Astrocyte of the cerebellum (primary cell): ENCODE measurements at regions not wholly inside any gene's neighbourhood (a gene's known extent, or its start where the extent isn't known, plus 50 kb on each side); places are given as distances from the start of the nearest gene placed in this dataset.

Experiments
- DNase-seq: peaks from one replicate; pipeline ENCODE4 v3.0.0-alpha.2; 2011; ENCODE audit warnings: low read depth
- H3K4me3 ChIP-seq: 2 replicates; pipeline ENCODE4 v1.5.1; 2011; ENCODE audit warnings: mild to moderate bottlenecking, low read depth, low read length, moderate library complexity
- in situ Hi-C: cut with HindIII; loops from 2 replicates; pipeline ENCODE4 v1.10.0; 2017; ENCODE audit warnings: low sequenced_read_pairs
- TF ChIP-seq, protein P1 (sequence below): IDR thresholded peaks from 2 replicates; pipeline ENCODE4 v1.5.1; 2012; ENCODE audit warnings: low read length, low read depth, moderate library complexity, mild to moderate bottlenecking; ENCODE audit errors: missing control alignments

DNA sequence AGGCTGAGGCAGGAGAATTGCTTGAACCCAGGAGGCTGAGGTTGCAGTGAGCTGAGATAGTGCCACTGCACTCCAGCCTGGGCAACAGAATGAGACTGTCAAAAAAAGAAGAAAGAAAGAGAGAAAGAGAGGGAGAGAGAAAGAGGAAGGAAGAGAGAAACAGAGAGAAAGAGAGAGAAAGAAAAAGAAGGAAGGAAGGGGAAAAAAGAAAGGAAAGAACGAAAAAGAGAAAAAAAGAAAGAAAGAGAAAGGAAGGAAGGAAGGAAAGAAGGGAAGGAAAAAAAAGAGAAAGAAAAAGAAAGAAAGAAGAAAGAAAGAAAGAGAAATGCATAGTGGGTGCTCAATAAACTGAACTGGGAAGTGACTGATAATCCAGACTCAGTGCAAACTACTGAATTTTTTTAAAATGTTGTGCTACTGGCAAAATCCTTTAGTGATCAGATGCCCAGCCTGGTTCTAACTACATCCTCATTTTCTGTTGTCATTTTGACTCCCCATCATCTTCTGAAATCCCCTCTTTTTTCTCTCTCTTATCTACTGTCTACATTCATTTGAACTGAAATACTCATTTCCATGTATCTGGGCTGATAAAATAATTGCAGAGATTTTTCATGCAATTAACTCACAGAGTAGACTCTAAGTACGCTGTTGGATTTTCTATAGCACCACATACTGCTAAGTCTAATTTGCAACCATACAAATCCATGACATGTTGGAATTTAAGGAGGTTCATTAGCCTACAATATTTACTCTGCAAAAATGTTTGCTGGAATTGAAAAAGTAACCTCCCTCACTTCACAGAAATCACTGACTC lies 85.3 kb upstream of the HIVEP1 start:
- in situ Hi-C loops: no loop called here
- TF ChIP-seq, protein P1, sequence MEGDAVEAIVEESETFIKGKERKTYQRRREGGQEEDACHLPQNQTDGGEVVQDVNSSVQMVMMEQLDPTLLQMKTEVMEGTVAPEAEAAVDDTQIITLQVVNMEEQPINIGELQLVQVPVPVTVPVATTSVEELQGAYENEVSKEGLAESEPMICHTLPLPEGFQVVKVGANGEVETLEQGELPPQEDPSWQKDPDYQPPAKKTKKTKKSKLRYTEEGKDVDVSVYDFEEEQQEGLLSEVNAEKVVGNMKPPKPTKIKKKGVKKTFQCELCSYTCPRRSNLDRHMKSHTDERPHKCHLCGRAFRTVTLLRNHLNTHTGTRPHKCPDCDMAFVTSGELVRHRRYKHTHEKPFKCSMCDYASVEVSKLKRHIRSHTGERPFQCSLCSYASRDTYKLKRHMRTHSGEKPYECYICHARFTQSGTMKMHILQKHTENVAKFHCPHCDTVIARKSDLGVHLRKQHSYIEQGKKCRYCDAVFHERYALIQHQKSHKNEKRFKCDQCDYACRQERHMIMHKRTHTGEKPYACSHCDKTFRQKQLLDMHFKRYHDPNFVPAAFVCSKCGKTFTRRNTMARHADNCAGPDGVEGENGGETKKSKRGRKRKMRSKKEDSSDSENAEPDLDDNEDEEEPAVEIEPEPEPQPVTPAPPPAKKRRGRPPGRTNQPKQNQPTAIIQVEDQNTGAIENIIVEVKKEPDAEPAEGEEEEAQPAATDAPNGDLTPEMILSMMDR: no peak
- no peak overlapping the region for H3K4me3 ChIP-seq
- DNase-seq: no peak

DNA sequence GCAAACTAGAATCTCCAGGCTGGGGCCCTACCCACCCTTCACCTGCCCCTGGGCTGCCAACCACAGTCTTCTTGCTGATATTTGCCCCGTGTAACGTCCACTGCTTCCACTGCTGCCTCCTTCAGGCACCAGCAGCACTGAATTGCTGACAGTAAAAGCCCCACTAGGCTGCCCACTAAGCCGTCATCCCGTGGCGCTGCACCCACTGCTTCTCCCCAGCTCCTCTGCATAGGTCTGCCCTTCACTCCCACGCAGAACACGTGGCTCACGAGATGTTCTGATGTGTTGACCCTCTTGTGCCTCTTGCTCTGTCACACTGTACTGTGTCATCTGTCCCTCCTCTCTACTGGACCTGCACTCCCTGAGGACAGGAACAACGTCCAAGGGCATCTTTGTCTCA lies 86.3 kb upstream of the HIVEP1 start:
- DNase-seq: no peak
- TF ChIP-seq, protein P1: no peak
- no peak overlapping the region for H3K4me3 ChIP-seq
- in situ Hi-C loops: no loop called here

DNA sequence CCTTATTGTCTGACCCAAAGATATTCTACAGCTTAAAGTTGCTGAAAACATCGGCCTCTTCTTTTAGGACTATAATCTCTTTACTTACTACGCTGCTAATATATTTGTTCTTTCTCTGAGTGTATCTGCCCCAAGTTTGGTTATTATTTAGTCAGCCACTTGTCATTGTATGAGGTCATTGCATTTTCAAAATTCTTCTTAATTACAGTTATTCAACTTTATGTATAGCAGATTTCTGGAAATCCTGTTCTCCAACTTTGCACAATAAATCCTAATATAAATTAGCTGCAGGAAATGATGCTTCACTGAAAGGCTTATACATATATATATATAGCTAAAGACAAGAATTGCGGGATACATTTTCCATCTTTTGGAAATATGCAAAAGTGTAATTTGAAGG lies 88.5 kb upstream of the HIVEP1 start:
- TF ChIP-seq, protein P1: no peak
- no peak overlapping the region for H3K4me3 ChIP-seq
- no peak for DNase-seq
- in situ Hi-C loops: no loop called here

DNA sequence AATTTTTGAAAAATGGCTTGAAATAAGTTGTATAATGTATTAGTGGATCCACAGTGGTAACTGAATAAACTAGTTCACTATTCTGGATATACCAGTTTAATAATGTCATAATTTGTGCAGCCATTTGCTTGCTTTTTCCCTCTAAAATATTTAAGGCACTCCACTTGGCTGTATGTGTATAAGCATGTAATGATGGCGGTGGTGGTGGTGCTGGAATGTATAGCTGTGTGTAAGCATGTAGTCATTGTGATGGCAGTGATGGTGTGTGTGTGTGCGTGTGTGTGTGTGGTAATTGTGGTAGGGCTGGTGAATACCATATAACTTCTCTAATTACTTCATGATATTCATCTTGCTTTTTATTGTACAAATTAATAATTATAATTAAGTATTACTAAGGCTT lies 89.2 kb upstream of the HIVEP1 start:
- no peak overlapping the region for H3K4me3 ChIP-seq
- in situ Hi-C loops: no loop called here
- DNase-seq: no peak
- TF ChIP-seq, protein P1: no peak

DNA sequence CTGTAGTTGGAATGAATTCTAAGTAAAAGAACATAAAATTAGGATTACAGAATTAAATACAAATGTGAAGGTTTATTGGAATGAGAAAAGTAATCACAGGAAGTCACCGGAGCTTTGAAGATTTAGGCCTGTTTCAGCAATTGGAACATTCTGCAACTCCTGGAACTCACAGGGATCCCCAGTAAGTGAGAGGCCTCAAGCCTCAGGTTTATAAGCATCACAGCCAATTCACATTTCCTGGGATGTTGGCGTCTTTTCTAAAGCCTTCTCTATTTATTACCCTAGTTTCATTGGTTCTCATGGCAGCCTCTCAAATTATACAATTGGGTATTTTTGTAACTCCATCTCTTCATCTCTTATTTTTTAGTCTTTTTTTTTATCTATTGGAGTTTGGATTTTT lies 90.4 kb upstream of the HIVEP1 start:
- in situ Hi-C loops: no loop called here
- TF ChIP-seq, protein P1: no peak
- DNase-seq: no peak
- H3K4me3 ChIP-seq: no peak overlapping the region

DNA sequence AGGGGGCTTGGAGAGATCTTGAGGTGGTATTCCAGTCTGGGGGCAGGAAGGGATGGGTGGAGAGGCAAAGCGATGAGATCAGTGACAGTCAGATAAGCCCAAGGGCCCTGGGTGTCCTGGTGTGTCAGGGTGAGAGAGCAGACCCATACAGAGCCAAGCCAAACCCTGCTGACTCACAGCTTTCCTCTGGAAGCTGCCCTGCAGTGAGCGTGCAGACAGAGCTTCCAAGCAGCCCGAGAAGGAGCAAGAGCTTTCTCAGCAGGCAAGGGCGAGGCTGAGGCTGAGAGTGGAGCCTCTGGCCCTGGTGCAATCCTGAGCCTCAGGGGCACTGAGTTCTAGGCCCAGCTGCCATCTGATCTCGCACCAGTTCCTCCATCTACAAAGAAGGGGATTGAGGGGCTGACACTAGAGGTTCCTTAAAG lies 91.1 kb upstream of the HIVEP1 start:
- no peak overlapping the region for H3K4me3 ChIP-seq
- peak; percentile 68 for DNase-seq
- TF ChIP-seq, protein P1: no peak
- in situ Hi-C loops: no loop called here

DNA sequence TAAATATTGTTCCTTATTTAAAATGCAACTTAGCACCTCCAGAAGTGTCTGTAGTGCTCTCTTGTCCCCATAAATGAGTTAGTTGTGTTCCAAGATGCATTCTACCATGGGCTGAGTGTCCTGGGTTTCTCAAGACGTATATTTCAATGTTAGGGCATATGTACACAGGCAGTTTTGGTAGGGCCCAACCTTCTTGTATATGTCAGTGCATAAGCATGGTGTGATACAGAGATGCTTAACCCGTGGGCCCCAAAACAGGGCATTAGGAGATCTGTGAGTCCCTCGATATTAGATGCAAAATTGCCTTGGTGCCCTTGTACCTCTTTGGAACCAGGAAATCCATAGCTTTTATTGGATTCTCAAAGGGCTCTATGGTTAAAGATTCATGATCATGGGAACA lies 91.5 kb upstream of the HIVEP1 start:
- TF ChIP-seq, protein P1: no peak
- DNase-seq: no peak
- in situ Hi-C loops: no loop called here
- no peak overlapping the region for H3K4me3 ChIP-seq
